Large intestine (tissue), 3 donors: ENCODE measurements at regions not wholly inside any gene's neighbourhood (a gene's known extent, or its start where the extent isn't known, plus 50 kb on each side); places are given as distances from the start of the nearest gene placed in this dataset.

Experiments
- DNase-seq, 2 donors: peaks; one replicate each; pipeline versions ENCODE4 v3.0.0 to v3.0.0-alpha.2; 2013
- H3K27ac ChIP-seq: one replicate; pipeline ENCODE4 v1.5.1; 2013; ENCODE audit warnings: low read length
- H3K27me3 ChIP-seq: 2 replicates; pipeline ENCODE4 v1.6.1; 2013; ENCODE audit warnings: low read length; ENCODE audit not compliant: control insufficient read depth, insufficient read depth
- H3K36me3 ChIP-seq: 2 replicates; pipeline ENCODE4 v1.6.1; 2013; ENCODE audit warnings: low read length; ENCODE audit not compliant: control insufficient read depth, insufficient read depth
- H3K4me1 ChIP-seq: one replicate; pipeline ENCODE4 v1.6.1; 2013; ENCODE audit warnings: low read length; ENCODE audit not compliant: control insufficient read depth, insufficient read depth
- H3K4me3 ChIP-seq: one replicate; pipeline ENCODE4 v1.5.1; 2013; ENCODE audit warnings: low read length
- H3K9me3 ChIP-seq: one replicate; pipeline ENCODE4 v1.6.1; 2013; ENCODE audit warnings: mild to moderate bottlenecking, low read depth, low read length, moderate library complexity; ENCODE audit not compliant: control insufficient read depth
- WGBS: methylation state at CpG from one replicate; pipeline ENCODE4 v1.1.5; 2013; ENCODE audit warnings: low lambda C conversion rate; ENCODE audit not compliant: insufficient coverage; 5-methylcytosine and 5-hydroxymethylcytosine counted together

- DNase-seq, result no peak
- 67% methylated on average over 1 of the region's 4 CpGs for WGBS
- Histone ChIP-seq H3K9me3 (no peaks in the 10 kb centered on the region), H3K4me3 (no peak overlapping the region), H3K36me3 (no peaks in the 10 kb centered on the region), H3K4me1 (no peaks in the 10 kb centered on the region), H3K27me3 (no peaks in the 10 kb centered on the region), H3K27ac (no peak overlapping the region)
Observed at GRCh38 chr12:47397664-47398281, 308.1 kb downstream of the RPAP3 start.

- Histone ChIP-seq H3K4me1 (no peaks in the 10 kb centered on the region), H3K4me3 (no peak overlapping the region), H3K36me3 (no peaks in the 10 kb centered on the region), H3K9me3 (no peaks in the 10 kb centered on the region), H3K27ac (no peak overlapping the region), H3K27me3 (no peaks in the 10 kb centered on the region)
- no peak for DNase-seq
- WGBS, result no CpG with 5 or more reads among the region's 1 CpG
Observed at GRCh38 chr12:47396902-47397663, 308.7 kb downstream of the RPAP3 start.

- Histone ChIP-seq H3K36me3 (no peaks in the 10 kb centered on the region), H3K27me3 (no peaks in the 10 kb centered on the region), H3K9me3 (no peaks in the 10 kb centered on the region), H3K4me1 (no peaks in the 10 kb centered on the region), H3K27ac (no peak overlapping the region), H3K4me3 (no peak overlapping the region)
- WGBS, result no CpG with 5 or more reads among the region's 4 CpGs
- DNase-seq, result no peak
Observed at GRCh38 chr12:47394070-47394469, 311.8 kb downstream of the RPAP3 start.

- WGBS, result 40% methylated on average over 1 of the region's 4 CpGs
- Histone ChIP-seq H3K36me3 (no peaks in the 10 kb centered on the region), H3K4me1 (no peaks in the 10 kb centered on the region), H3K27ac (no peak overlapping the region), H3K27me3 (no peaks in the 10 kb centered on the region), H3K4me3 (no peak overlapping the region), H3K9me3 (no peaks in the 10 kb centered on the region)
- no peak for DNase-seq
Observed at GRCh38 chr12:47393403-47393790, 312.4 kb downstream of the RPAP3 start.

- H3K27ac ChIP-seq, result no peak overlapping the region
- H3K4me3 ChIP-seq, result no peak overlapping the region
- no peaks in the 10 kb centered on the region for H3K27me3 ChIP-seq
- H3K36me3 ChIP-seq, result no peaks in the 10 kb centered on the region
- no CpG with 5 or more reads among the region's 7 CpGs for WGBS
- H3K9me3 ChIP-seq, result no peaks in the 10 kb centered on the region
- DNase-seq, result no peak
- H3K4me1 ChIP-seq, result no peaks in the 10 kb centered on the region
Observed at GRCh38 chr12:47391566-47391965, 311.8 kb upstream of the AMIGO2 start.

GRCh38 chr12:47388712-47389111 is 309.0 kb upstream of the AMIGO2 start:
- H3K27ac ChIP-seq, result no peak overlapping the region
- WGBS, result no CpG with 5 or more reads among the region's 7 CpGs
- no peaks in the 10 kb centered on the region for H3K4me1 ChIP-seq
- H3K9me3 ChIP-seq, result no peaks in the 10 kb centered on the region
- no peak overlapping the region for H3K4me3 ChIP-seq
- DNase-seq, result no peak
- H3K36me3 ChIP-seq, result no peaks in the 10 kb centered on the region
- no peaks in the 10 kb centered on the region for H3K27me3 ChIP-seq

GRCh38 chr12:47387994-47388393 is 308.2 kb upstream of the AMIGO2 start:
- no peak overlapping the region for H3K27ac ChIP-seq
- H3K27me3 ChIP-seq, result no peaks in the 10 kb centered on the region
- 100% methylated on average over 1 of the region's 1 CpG for WGBS
- H3K9me3 ChIP-seq, result no peaks in the 10 kb centered on the region
- no peak overlapping the region for H3K4me3 ChIP-seq
- no peaks in the 10 kb centered on the region for H3K4me1 ChIP-seq
- H3K36me3 ChIP-seq, result no peaks in the 10 kb centered on the region
- DNase-seq, result no peak

GRCh38 chr12:47385653-47386052 is 305.9 kb upstream of the AMIGO2 start:
- Histone ChIP-seq H3K27me3 (no peaks in the 10 kb centered on the region), H3K27ac (no peak overlapping the region), H3K9me3 (peaks cover 8% of the 10 kb centered on the region), H3K36me3 (no peaks in the 10 kb centered on the region), H3K4me3 (no peak overlapping the region), H3K4me1 (no peaks in the 10 kb centered on the region)
- DNase-seq, result no peak
- WGBS, result no CpG with 5 or more reads among the region's 5 CpGs

- Histone ChIP-seq H3K4me3 (no peak overlapping the region), H3K36me3 (no peaks in the 10 kb centered on the region), H3K4me1 (no peaks in the 10 kb centered on the region), H3K27me3 (no peaks in the 10 kb centered on the region), H3K27ac (no peak overlapping the region), H3K9me3 (peaks cover 8% of the 10 kb centered on the region)
- peak; percentile 38 to 50 for DNase-seq
- no CpG with 5 or more reads among the region's 4 CpGs for WGBS
Observed at GRCh38 chr12:47383942-47384341, 304.2 kb upstream of the AMIGO2 start.

GRCh38 chr12:47382305-47382704 is 302.5 kb upstream of the AMIGO2 start:
- no CpG with 5 or more reads among the region's 1 CpG for WGBS
- no peak for DNase-seq
- H3K27me3 ChIP-seq, result no peaks in the 10 kb centered on the region
- no peak overlapping the region for H3K27ac ChIP-seq
- H3K4me3 ChIP-seq, result no peak overlapping the region
- H3K4me1 ChIP-seq, result no peaks in the 10 kb centered on the region
- peaks cover 8% of the 10 kb centered on the region for H3K9me3 ChIP-seq
- no peaks in the 10 kb centered on the region for H3K36me3 ChIP-seq

GRCh38 chr12:47378907-47379306 is 299.1 kb upstream of the AMIGO2 start:
- Histone ChIP-seq H3K27ac (no peak overlapping the region), H3K4me1 (no peaks in the 10 kb centered on the region), H3K9me3 (peaks cover 8% of the 10 kb centered on the region), H3K36me3 (no peaks in the 10 kb centered on the region), H3K27me3 (no peaks in the 10 kb centered on the region), H3K4me3 (no peak overlapping the region)
- no peak for DNase-seq
